ENCODE measurements at regions not wholly inside any gene's neighbourhood (a gene's known extent, or its start where the extent isn't known, plus 50 kb on each side); places are given as distances from the start of the nearest gene placed in this dataset.

DNA sequence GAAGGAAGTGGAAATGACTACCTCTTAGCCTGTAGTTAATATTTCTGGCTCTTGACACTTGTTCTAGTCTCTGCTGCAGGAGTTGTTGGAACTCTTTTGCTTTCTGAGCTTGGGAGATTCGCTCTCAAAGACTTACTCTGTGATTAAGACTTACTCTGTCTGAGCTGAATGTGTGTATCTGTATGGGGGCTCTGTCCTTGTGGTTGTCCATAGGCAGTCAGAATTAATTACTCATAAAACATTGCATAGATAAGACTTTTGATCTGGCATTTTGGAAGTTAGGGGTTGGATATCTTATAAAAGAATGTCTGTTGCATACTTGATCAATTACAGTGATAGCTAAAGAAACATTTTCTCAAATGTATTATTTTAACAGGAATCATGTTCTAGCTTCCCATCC lies 199.2 kb upstream of the KIAA1217 start:
- TF ChIP-seq, protein P1, sequence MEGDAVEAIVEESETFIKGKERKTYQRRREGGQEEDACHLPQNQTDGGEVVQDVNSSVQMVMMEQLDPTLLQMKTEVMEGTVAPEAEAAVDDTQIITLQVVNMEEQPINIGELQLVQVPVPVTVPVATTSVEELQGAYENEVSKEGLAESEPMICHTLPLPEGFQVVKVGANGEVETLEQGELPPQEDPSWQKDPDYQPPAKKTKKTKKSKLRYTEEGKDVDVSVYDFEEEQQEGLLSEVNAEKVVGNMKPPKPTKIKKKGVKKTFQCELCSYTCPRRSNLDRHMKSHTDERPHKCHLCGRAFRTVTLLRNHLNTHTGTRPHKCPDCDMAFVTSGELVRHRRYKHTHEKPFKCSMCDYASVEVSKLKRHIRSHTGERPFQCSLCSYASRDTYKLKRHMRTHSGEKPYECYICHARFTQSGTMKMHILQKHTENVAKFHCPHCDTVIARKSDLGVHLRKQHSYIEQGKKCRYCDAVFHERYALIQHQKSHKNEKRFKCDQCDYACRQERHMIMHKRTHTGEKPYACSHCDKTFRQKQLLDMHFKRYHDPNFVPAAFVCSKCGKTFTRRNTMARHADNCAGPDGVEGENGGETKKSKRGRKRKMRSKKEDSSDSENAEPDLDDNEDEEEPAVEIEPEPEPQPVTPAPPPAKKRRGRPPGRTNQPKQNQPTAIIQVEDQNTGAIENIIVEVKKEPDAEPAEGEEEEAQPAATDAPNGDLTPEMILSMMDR (IDR thresholded peaks at IDR 0.05 in 4 of 5, conservative IDR thresholded peaks at IDR 0.05 in 1 of 5): no peak
- no peak for TF ChIP-seq POLR2A (IDR thresholded peaks at IDR 0.05)
- no peak overlapping the region for H3K4me3 ChIP-seq
- H3K9me3 ChIP-seq: no peaks in the 10 kb centered on the region
- H3K36me3 ChIP-seq: no peaks in the 10 kb centered on the region
- intact Hi-C loops (cut with DNase I; ENCODE audit: low total_unique reads) (loop anchor here (5.0 kb wide), 1 partner anchor 108 kb away; no protein-coding TSS in a partner anchor), in situ Hi-C loops (cut with MboI; ENCODE audit: low sequenced_read_pairs in 4 of 4) (loop anchor here in 2 of 4 donors (10.0 to 25.0 kb wide), 2 partner anchors 353 to 515 kb away; no protein-coding TSS in a partner anchor)
- peaks cover 16 to 19% of the 10 kb centered on the region in 2 donors for H3K4me1 ChIP-seq
- DNase-seq (no peak), ATAC-seq (no peak)
- peak overlapping the region in 2 of 4 donors; percentile 75 to 83 for H3K27ac ChIP-seq
- H3K27me3 ChIP-seq: no peaks in the 10 kb centered on the region

DNA sequence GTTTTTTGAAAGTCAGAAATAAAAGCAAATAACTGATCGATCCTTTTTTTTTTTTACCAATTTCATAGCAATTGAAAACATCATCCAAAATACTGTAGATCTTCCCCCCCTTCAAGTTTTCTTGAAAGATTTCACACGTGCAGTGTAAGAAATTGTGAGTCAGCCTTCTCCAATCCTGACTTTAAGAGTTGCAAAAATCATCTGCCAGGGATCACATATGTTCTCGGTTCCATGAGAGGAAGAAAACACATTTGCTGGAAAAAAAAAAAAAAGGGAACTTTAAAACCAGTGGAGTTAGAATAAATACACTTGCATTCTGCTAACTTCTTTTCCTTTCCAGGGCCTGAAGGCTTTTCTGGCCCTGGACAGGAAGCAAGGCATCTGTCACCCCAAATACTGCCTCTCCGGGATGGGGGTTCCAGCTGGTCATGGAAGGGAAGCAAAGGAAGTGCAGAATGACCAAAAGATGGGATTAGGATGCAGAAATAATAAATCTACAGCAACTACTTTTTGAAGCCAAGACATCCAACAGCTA lies 198.4 kb upstream of the KIAA1217 start:
- no peaks in the 10 kb centered on the region for H3K9me3 ChIP-seq
- no peaks in the 10 kb centered on the region for H3K27me3 ChIP-seq
- no peak overlapping the region for H3K27ac ChIP-seq
- H3K4me1 ChIP-seq: peaks cover 16 to 19% of the 10 kb centered on the region in 2 donors
- H3K4me3 ChIP-seq: no peak overlapping the region
- intact Hi-C loops (cut with DNase I; ENCODE audit: low total_unique reads): no loop called here
- DNase-seq: no peak
- in situ Hi-C loops (cut with MboI; ENCODE audit: low sequenced_read_pairs in 4 of 4): loop anchor here in 1 of 4 donors (25.0 kb wide), 1 partner anchor 352 kb away; no protein-coding TSS in a partner anchor
- no peak for TF ChIP-seq POLR2A (IDR thresholded peaks at IDR 0.05)
- TF ChIP-seq, protein P1 (IDR thresholded peaks at IDR 0.05 in 4 of 5, conservative IDR thresholded peaks at IDR 0.05 in 1 of 5): no peak
- H3K36me3 ChIP-seq: no peaks in the 10 kb centered on the region
- no peak for ATAC-seq

DNA sequence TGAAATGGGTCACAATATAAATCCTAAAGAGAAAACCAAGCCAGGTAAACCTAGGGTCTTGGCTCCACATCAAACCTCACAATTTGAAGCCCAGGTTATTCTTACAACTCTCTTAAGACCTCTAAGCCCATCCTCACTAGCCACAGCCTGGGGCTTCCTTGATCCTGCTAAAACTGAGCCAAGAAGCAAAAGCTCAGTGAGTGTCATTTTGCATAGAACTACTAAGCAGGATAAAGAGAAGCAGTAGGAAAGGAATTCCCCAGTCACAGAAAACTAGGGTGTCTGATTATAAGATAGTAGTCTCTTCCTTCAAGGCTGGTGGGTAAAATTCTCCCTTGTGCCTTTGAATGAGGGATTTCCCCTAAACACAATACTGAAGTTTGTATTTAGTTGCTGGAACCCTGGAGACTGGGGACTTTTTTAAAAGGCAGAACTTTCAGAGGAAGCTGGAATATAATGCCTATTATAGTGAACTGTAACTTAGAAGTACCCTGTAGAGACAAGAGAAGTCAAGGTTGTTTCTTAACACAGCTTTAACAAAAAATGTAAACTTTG lies 196.6 kb upstream of the KIAA1217 start:
- Histone ChIP-seq H3K9me3 (no peaks in the 10 kb centered on the region), H3K27ac (no peak overlapping the region), H3K4me3 (no peak overlapping the region), H3K36me3 (no peaks in the 10 kb centered on the region), H3K27me3 (no peaks in the 10 kb centered on the region), H3K4me1 (peaks cover 16 to 19% of the 10 kb centered on the region in 2 donors)
- intact Hi-C loops (cut with DNase I; ENCODE audit: low total_unique reads): no loop called here
- in situ Hi-C loops (cut with MboI; ENCODE audit: low sequenced_read_pairs in 4 of 4): loop anchor here in 1 of 4 donors (25.0 kb wide), 1 partner anchor 350 kb away; no protein-coding TSS in a partner anchor
- no peak for ATAC-seq
- no peak for TF ChIP-seq POLR2A (IDR thresholded peaks at IDR 0.05)
- TF ChIP-seq, protein P1 (IDR thresholded peaks at IDR 0.05 in 4 of 5, conservative IDR thresholded peaks at IDR 0.05 in 1 of 5): no peak
- no peak for DNase-seq

DNA sequence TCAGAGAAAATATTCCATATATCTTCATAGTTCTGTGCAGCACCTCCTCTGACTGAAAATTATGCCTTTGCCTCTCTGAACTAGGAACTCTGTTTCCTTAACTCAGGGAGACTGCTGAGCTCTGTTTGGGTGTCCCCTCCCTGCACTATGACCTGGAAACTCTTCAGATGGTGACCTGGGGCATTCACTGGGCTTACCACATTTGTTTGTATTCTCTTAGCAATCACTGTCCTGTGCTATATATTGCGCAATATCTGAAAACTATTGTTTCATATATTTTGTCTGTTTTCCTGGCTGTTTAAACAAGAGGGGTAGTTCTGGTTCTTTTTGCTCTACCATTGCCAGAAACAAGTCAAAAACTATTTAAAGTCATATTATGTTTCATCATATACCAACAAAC lies 181.8 kb upstream of the KIAA1217 start:
- intact Hi-C loops (cut with DNase I; ENCODE audit: low total_unique reads): no loop called here
- in situ Hi-C loops (cut with MboI; ENCODE audit: low sequenced_read_pairs in 4 of 4): no loop called here

More for the DNA sequence above, 181.8 kb upstream of the KIAA1217 start:
- ATAC-seq (no peak), DNase-seq (no peak)
- Histone ChIP-seq H3K4me1 (no peaks in the 10 kb centered on the region), H3K9me3 (no peaks in the 10 kb centered on the region), H3K4me3 (no peak overlapping the region), H3K36me3 (no peaks in the 10 kb centered on the region), H3K27ac (no peak overlapping the region), H3K27me3 (no peaks in the 10 kb centered on the region)
- TF ChIP-seq, protein P1 (IDR thresholded peaks at IDR 0.05 in 4 of 5, conservative IDR thresholded peaks at IDR 0.05 in 1 of 5): no peak
- TF ChIP-seq POLR2A (IDR thresholded peaks at IDR 0.05): no peak

All from gastrocnemius medialis (tissue), 4 donors.